HL-60 (cell line): ENCODE measurements at regions not wholly inside any gene's neighbourhood (a gene's known extent, or its start where the extent isn't known, plus 50 kb on each side); places are given as distances from the start of the nearest gene placed in this dataset.

ENCODE experiments used
- SPI1 ChIP-seq: IDR thresholded peaks from 2 replicates; pipeline ENCODE4 v1.6.1; 2012; ENCODE audit warnings: low read depth, mild to moderate bottlenecking, borderline replicate concordance
- TF ChIP-seq, protein P1 (sequence below): IDR thresholded peaks from one replicate; pipeline ENCODE4 v1.5.1; 2011; ENCODE audit warnings: low read length, control low read depth, inconsistent platforms; ENCODE audit not compliant: insufficient read depth

DNA sequence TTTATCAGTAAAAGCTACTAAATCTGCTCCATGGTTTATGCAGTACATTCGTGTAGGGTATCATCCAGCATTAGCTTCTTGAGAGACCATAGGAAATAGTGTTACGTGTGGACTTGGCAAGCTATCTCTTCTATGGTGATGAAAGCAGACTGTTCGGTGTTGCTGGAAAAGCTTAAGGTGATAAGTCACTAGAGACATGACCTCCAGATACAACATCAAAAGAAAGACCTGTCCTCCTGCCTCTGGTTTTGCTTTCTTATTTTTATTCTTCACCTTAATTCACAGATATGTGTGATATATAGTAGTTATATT lies 53.5 kb upstream of the S1PR1 start:
- TF ChIP-seq, protein P1, sequence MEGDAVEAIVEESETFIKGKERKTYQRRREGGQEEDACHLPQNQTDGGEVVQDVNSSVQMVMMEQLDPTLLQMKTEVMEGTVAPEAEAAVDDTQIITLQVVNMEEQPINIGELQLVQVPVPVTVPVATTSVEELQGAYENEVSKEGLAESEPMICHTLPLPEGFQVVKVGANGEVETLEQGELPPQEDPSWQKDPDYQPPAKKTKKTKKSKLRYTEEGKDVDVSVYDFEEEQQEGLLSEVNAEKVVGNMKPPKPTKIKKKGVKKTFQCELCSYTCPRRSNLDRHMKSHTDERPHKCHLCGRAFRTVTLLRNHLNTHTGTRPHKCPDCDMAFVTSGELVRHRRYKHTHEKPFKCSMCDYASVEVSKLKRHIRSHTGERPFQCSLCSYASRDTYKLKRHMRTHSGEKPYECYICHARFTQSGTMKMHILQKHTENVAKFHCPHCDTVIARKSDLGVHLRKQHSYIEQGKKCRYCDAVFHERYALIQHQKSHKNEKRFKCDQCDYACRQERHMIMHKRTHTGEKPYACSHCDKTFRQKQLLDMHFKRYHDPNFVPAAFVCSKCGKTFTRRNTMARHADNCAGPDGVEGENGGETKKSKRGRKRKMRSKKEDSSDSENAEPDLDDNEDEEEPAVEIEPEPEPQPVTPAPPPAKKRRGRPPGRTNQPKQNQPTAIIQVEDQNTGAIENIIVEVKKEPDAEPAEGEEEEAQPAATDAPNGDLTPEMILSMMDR: no peak
- no peak for TF ChIP-seq SPI1
